HG03025 (cell line): ENCODE measurements at regions not wholly inside any gene's neighbourhood (a gene's known extent, or its start where the extent isn't known, plus 50 kb on each side); places are given as distances from the start of the nearest gene placed in this dataset.

Experiments used
- ATAC-seq: cut with Tn5 transposase; IDR thresholded peaks from one replicate; pipeline ENCODE4 v1.9.1; 2021; ENCODE audit warnings: mild to moderate bottlenecking, moderate library complexity; ENCODE audit not compliant: unreplicated experiment, low FRiP score

GRCh38 chr7:41152179-41152678, 550.7 kb downstream of the INHBA start:
- ATAC-seq, result no peak

GRCh38 chr7:41149576-41149975, 553.3 kb downstream of the INHBA start:
- no peak for ATAC-seq

GRCh38 chr7:41148521-41148951, 554.4 kb downstream of the INHBA start:
- ATAC-seq, result no peak

GRCh38 chr7:41147606-41148485, 555.0 kb downstream of the INHBA start:
- ATAC-seq, result no peak

- ATAC-seq, result no peak
Observed at GRCh38 chr7:41146429-41146828, 556.5 kb downstream of the INHBA start.

GRCh38 chr7:41145656-41146055, 557.2 kb downstream of the INHBA start:
- no peak for ATAC-seq

- ATAC-seq, result no peak
Observed at GRCh38 chr7:41142904-41143473, 559.9 kb downstream of the INHBA start.

- no peak for ATAC-seq
Observed at GRCh38 chr7:41139789-41140188, 563.1 kb downstream of the INHBA start.

- no peak for ATAC-seq
Observed at GRCh38 chr7:41136551-41136950, 566.3 kb downstream of the INHBA start.

GRCh38 chr7:41135511-41135910, 567.4 kb downstream of the INHBA start:
- ATAC-seq, result no peak

- peak; percentile 70 for ATAC-seq
Observed at GRCh38 chr7:41134300-41135255, 568.3 kb downstream of the INHBA start.

- peak; percentile 26 for ATAC-seq
Observed at GRCh38 chr7:41133690-41134299, 569.1 kb downstream of the INHBA start.

- ATAC-seq, result no peak
Observed at GRCh38 chr7:41131956-41132355, 570.9 kb downstream of the INHBA start.

GRCh38 chr7:41130561-41131236, 572.2 kb downstream of the INHBA start:
- no peak for ATAC-seq

GRCh38 chr7:41130086-41130485, 572.8 kb downstream of the INHBA start:
- ATAC-seq, result no peak

- ATAC-seq, result no peak
Observed at GRCh38 chr7:41125343-41125742, 577.5 kb downstream of the INHBA start.

GRCh38 chr7:41122256-41122987, 580.5 kb downstream of the INHBA start:
- ATAC-seq, result no peak

GRCh38 chr7:41121228-41121627, 581.7 kb downstream of the INHBA start:
- no peak for ATAC-seq

- ATAC-seq, result no peak
Observed at GRCh38 chr7:41118486-41118885, 584.4 kb downstream of the INHBA start.
